ENCODE measurements at regions not wholly inside any gene's neighbourhood (a gene's known extent, or its start where the extent isn't known, plus 50 kb on each side); places are given as distances from the start of the nearest gene placed in this dataset.

DNA sequence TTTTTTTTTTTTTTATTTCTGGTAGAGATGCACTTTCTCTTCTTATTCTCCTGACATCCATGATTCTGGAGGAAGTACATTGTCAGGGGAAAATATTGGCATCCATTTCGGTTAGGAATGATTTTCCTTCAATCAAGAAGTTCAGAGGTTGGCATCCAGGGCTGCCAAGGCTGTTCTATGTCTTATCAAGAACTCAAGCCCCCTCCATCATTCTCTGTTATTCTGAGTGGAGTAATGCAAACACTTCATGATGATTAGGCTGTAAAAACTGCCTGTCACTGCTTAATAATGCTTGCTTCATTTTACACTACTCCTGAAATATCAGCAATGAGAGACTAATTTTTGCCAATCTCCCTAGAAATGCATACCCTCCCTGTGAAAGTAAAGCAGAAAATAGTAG is 417.1 kb upstream of the NFIA start:
- no peaks in the 10 kb centered on the region for H3K27me3 Mint-ChIP-seq (ENCODE audit: insufficient read depth)
- Histone ChIP-seq H3K27ac (ENCODE audit: low read depth, low read length) (no peak overlapping the region), H3K27me3 (ENCODE audit: control insufficient read depth, insufficient read depth, low read length, poor library complexity, severe bottlenecking) (no peaks in the 10 kb centered on the region), H3K4me1 (ENCODE audit: control insufficient read depth, insufficient read depth, low read length) (no peaks in the 10 kb centered on the region), H3K9me3 (ENCODE audit: control insufficient read depth, low read length) (no peaks in the 10 kb centered on the region), H3K4me3 (ENCODE audit: low read length) (no peak overlapping the region), H3K9ac (ENCODE audit: extremely low read depth, low read length, poor library complexity, severe bottlenecking) (no peak overlapping the region), H3K36me3 (ENCODE audit: control insufficient read depth, insufficient read depth, low read length) (no peaks in the 10 kb centered on the region)
- no peaks in the 10 kb centered on the region for H3K9me3 Mint-ChIP-seq
- no peaks in the 10 kb centered on the region for H3K36me3 Mint-ChIP-seq (ENCODE audit: low read depth)
- no peak for DNase-seq
- no peaks in the 10 kb centered on the region for H3K4me1 Mint-ChIP-seq
- WGBS, 2 experiments (ENCODE audit: insufficient coverage in 1 of 2, insufficient read length in 1 of 2) = 74 to 100% methylated on average over 1 of the region's 1 CpG
- no peak overlapping the region for H3K4me3 Mint-ChIP-seq
- H3K27ac Mint-ChIP-seq = no peak overlapping the region
- no peak for TF ChIP-seq CTCF (conservative IDR thresholded peaks at IDR 0.05)

DNA sequence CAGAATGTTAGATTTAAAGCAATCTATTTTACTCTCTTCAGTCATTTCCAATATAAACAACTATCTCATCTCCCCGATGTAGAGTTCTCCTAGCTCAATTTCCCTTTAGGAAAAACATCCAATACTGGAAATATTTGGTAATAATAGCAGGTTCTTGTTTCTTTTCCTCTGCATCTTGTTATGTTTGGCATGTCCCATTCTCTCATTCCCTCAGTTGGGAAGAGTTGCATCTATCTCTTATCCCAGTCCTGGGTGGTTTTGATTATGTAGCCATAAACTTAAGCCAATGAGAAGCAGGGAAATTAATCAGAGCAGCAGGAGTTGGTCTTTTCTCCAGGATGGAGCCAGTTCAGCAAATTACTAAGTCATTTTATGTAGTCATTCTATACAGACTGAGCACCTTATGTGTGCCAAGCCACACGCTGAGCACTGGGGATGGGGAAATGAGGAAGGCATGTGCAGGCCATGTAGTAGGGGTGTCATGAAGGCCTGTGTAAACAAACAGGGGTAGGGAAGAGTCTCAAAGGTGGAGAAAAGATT is 418.2 kb upstream of the NFIA start:
- H3K4me3 ChIP-seq (ENCODE audit: low read length) = no peak overlapping the region
- H3K4me1 ChIP-seq (ENCODE audit: control insufficient read depth, insufficient read depth, low read length) = no peaks in the 10 kb centered on the region
- no peak overlapping the region for H3K4me3 Mint-ChIP-seq
- WGBS, 2 experiments (ENCODE audit: insufficient coverage in 1 of 2, insufficient read length in 1 of 2) = 78 to 100% methylated on average over 2 of the region's 2 CpGs
- no peak overlapping the region for H3K27ac Mint-ChIP-seq
- no peak for DNase-seq
- no peaks in the 10 kb centered on the region for H3K4me1 Mint-ChIP-seq
- TF ChIP-seq CTCF (conservative IDR thresholded peaks at IDR 0.05) = no peak
- no peaks in the 10 kb centered on the region for H3K36me3 Mint-ChIP-seq (ENCODE audit: low read depth)
- H3K27me3 Mint-ChIP-seq (ENCODE audit: insufficient read depth) = no peaks in the 10 kb centered on the region
- H3K9me3 ChIP-seq (ENCODE audit: control insufficient read depth, low read length) = no peaks in the 10 kb centered on the region
- H3K27ac ChIP-seq (ENCODE audit: low read depth, low read length) = no peak overlapping the region
- H3K9me3 Mint-ChIP-seq = no peaks in the 10 kb centered on the region
- H3K9ac ChIP-seq (ENCODE audit: extremely low read depth, low read length, poor library complexity, severe bottlenecking) = no peak overlapping the region
- H3K36me3 ChIP-seq (ENCODE audit: control insufficient read depth, insufficient read depth, low read length) = no peaks in the 10 kb centered on the region
- no peaks in the 10 kb centered on the region for H3K27me3 ChIP-seq (ENCODE audit: control insufficient read depth, insufficient read depth, low read length, poor library complexity, severe bottlenecking)

GRCh38 chr1:60662486-60663044 is 419.8 kb upstream of the NFIA start:
- H3K27ac Mint-ChIP-seq = no peak overlapping the region
- H3K4me1 Mint-ChIP-seq = no peaks in the 10 kb centered on the region
- no peak for TF ChIP-seq CTCF (conservative IDR thresholded peaks at IDR 0.05)
- Histone ChIP-seq H3K4me1 (ENCODE audit: control insufficient read depth, insufficient read depth, low read length) (no peaks in the 10 kb centered on the region), H3K9me3 (ENCODE audit: control insufficient read depth, low read length) (no peaks in the 10 kb centered on the region), H3K9ac (ENCODE audit: extremely low read depth, low read length, poor library complexity, severe bottlenecking) (no peak overlapping the region), H3K27me3 (ENCODE audit: control insufficient read depth, insufficient read depth, low read length, poor library complexity, severe bottlenecking) (no peaks in the 10 kb centered on the region), H3K36me3 (ENCODE audit: control insufficient read depth, insufficient read depth, low read length) (no peaks in the 10 kb centered on the region), H3K27ac (ENCODE audit: low read depth, low read length) (no peak overlapping the region), H3K4me3 (ENCODE audit: low read length) (no peak overlapping the region)
- no peaks in the 10 kb centered on the region for H3K9me3 Mint-ChIP-seq
- WGBS, 2 experiments (ENCODE audit: insufficient coverage in 1 of 2, insufficient read length in 1 of 2) = 93 to 100% methylated on average over 3 of the region's 3 CpGs
- no peak overlapping the region for H3K4me3 Mint-ChIP-seq
- H3K36me3 Mint-ChIP-seq (ENCODE audit: low read depth) = no peaks in the 10 kb centered on the region
- DNase-seq = peak; percentile 49
- H3K27me3 Mint-ChIP-seq (ENCODE audit: insufficient read depth) = no peaks in the 10 kb centered on the region
